ENCODE measurements at regions not wholly inside any gene's neighbourhood (a gene's known extent, or its start where the extent isn't known, plus 50 kb on each side); places are given as distances from the start of the nearest gene placed in this dataset.
"Not testable (repeated sequence)": the region's sequence is repeated elsewhere in the genome, so short reads cannot be mapped to it uniquely, and the experiment has no call there.

- Histone ChIP-seq H3K4me1 (ENCODE audit: control insufficient read depth, insufficient read depth, low read length, poor library complexity, severe bottlenecking) (no peaks in the 10 kb centered on the region), H3K36me3 (ENCODE audit: control insufficient read depth, insufficient read depth, low read length) (no peaks in the 10 kb centered on the region), H3K27ac (ENCODE audit: low read depth, low read length, severe bottlenecking) (no peak overlapping the region), H3K9me3 (ENCODE audit: control insufficient read depth, low read length) (no peaks in the 10 kb centered on the region), H3K4me3 (ENCODE audit: extremely low read depth, insufficient read depth, low read length, poor library complexity, severe bottlenecking) (no peak overlapping the region)
- WGBS, 2 experiments (ENCODE audit: insufficient coverage in 2 of 2): 93% methylated on average over 3 of the region's 4 CpGs; no CpG with 5 or more reads in 1 of the 2 experiments
Observed at GRCh38 chr16:13835387-13835786, 84.6 kb upstream of the ERCC4 start.

DNA sequence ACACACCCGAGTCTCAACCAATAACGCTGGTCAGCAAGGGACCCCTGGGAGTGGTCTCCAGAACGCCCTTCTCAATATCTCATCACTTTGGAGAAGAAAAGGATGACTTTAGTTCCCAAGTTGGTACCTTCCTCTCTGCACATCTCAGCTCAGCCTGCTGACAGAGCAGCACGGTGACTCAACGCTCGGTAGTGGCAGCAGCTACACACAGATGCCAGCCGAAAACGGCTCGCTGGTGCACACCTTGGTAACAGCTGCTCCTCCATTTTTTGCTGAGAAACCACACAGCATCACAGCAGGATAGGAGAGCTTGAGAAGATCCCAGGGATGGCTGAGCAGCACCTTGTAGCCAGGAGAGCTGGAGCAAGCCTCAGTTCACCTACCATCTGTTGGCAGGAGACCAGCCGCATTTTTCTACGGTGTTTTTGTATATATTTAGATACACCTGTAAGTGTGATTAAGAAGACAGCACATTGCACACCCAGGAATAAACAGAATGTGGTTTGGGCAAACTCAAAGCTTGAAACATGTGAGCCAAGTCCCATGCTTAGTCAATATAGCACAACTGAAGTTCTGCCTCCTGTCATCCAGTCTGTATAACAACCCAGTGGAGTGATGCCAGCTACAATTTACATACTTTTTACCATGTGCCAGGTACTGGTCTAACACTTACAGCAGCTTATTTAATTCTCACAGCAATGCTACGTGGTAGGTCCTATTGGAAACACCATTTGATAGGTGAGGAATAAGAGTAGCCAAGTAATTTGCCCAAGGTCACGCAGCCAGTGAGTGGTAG lies 83.8 kb upstream of the ERCC4 start:
- H3K36me3 ChIP-seq (ENCODE audit: control insufficient read depth, insufficient read depth, low read length): no peaks in the 10 kb centered on the region
- H3K9me3 ChIP-seq (ENCODE audit: control insufficient read depth, low read length): no peaks in the 10 kb centered on the region
- H3K27ac ChIP-seq (ENCODE audit: low read depth, low read length, severe bottlenecking): no peak overlapping the region
- 93 to 94% methylated on average over 7 to 13 of the region's 13 CpGs for WGBS, 2 experiments (ENCODE audit: insufficient coverage in 2 of 2)
- H3K4me1 ChIP-seq (ENCODE audit: control insufficient read depth, insufficient read depth, low read length, poor library complexity, severe bottlenecking): no peaks in the 10 kb centered on the region
- H3K4me3 ChIP-seq (ENCODE audit: extremely low read depth, insufficient read depth, low read length, poor library complexity, severe bottlenecking): no peak overlapping the region

DNA sequence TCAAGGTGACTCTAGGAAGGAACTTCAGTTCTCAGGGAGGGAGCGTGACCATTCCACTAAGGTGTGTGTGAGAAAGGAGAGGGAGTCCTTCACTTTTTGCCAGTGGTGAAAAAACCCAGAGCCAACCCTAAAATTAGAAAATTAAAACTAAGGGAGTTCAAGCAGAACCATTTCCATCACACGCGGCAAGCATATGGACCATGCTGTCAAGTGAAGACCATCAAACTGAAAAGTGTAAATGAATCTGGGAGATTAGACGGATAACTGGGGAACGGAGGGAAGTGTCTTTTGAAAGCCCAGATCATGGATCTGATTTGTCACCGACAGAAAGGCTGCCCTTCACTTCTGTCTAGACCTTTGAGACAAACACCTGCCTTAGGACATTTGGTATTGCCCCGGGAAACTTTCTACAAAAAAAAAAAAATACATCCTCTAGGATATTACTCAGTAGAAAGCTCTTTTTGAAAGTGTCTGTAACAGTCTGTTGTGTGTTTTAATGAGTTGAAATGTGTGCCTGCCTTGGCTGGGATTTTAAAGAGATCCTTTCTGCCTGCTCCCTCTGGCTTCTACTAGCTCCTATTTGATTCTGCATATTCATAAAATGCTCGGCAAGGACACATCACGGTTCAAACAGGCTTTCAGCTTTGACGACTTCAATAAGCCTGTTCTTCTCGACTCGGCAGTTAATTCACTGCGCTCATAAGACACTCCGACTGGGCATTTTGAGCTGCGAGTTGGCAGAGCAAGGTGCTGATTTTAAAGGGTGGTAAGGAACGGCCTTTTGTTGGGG lies 81.4 kb upstream of the ERCC4 start:
- 83 to 94% methylated on average over 11 to 12 of the region's 16 CpGs for WGBS, 2 experiments (ENCODE audit: insufficient coverage in 2 of 2)
- H3K9me3 ChIP-seq (ENCODE audit: control insufficient read depth, low read length): no peaks in the 10 kb centered on the region
- H3K36me3 ChIP-seq (ENCODE audit: control insufficient read depth, insufficient read depth, low read length): no peaks in the 10 kb centered on the region
- no peak overlapping the region for H3K4me3 ChIP-seq (ENCODE audit: extremely low read depth, insufficient read depth, low read length, poor library complexity, severe bottlenecking)
- no peak overlapping the region for H3K27ac ChIP-seq (ENCODE audit: low read depth, low read length, severe bottlenecking)
- no peaks in the 10 kb centered on the region for H3K4me1 ChIP-seq (ENCODE audit: control insufficient read depth, insufficient read depth, low read length, poor library complexity, severe bottlenecking)

GRCh38 chr16:13839577-13839976 lies 80.4 kb upstream of the ERCC4 start:
- Histone ChIP-seq H3K4me3 (ENCODE audit: extremely low read depth, insufficient read depth, low read length, poor library complexity, severe bottlenecking) (no peak overlapping the region), H3K9me3 (ENCODE audit: control insufficient read depth, low read length) (no peaks in the 10 kb centered on the region), H3K27ac (ENCODE audit: low read depth, low read length, severe bottlenecking) (no peak overlapping the region), H3K4me1 (ENCODE audit: control insufficient read depth, insufficient read depth, low read length, poor library complexity, severe bottlenecking) (no peaks in the 10 kb centered on the region), H3K36me3 (ENCODE audit: control insufficient read depth, insufficient read depth, low read length) (no peaks in the 10 kb centered on the region)
- 91 to 93% methylated on average over 1 to 3 of the region's 3 CpGs for WGBS, 2 experiments (ENCODE audit: insufficient coverage in 2 of 2)

- WGBS, 2 experiments (ENCODE audit: insufficient coverage in 2 of 2): 91 to 100% methylated on average over 1 of the region's 2 CpGs
- Histone ChIP-seq H3K36me3 (ENCODE audit: control insufficient read depth, insufficient read depth, low read length) (no peaks in the 10 kb centered on the region), H3K4me3 (ENCODE audit: extremely low read depth, insufficient read depth, low read length, poor library complexity, severe bottlenecking) (no peak overlapping the region), H3K27ac (ENCODE audit: low read depth, low read length, severe bottlenecking) (no peak overlapping the region), H3K9me3 (ENCODE audit: control insufficient read depth, low read length) (peaks cover 3% of the 10 kb centered on the region), H3K4me1 (ENCODE audit: control insufficient read depth, insufficient read depth, low read length, poor library complexity, severe bottlenecking) (no peaks in the 10 kb centered on the region)
Observed at GRCh38 chr16:13845232-13845631, 74.7 kb upstream of the ERCC4 start.

DNA sequence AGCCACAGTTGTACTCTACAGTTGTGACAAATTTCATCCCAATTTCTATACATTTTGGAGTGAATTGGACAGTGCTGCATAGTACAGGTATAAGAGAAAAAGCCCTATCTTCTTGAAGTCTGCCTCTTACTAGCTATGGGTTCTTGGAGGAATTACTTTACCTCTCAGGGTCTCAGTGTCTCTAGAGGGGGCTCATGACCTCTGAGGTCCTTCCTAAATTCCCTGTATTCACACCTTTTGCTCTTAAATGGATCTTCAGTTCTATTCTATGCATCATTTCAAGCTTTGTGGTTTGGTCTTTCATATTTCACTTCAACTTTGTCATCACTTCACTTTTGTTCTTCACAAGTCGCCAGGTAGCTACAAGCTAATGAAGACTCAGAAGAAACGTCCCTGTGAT lies 71.2 kb upstream of the ERCC4 start:
- peaks cover 3% of the 10 kb centered on the region for H3K9me3 ChIP-seq (ENCODE audit: control insufficient read depth, low read length)
- H3K36me3 ChIP-seq (ENCODE audit: control insufficient read depth, insufficient read depth, low read length): no peaks in the 10 kb centered on the region
- WGBS, 2 experiments (ENCODE audit: insufficient coverage in 2 of 2): 86 to 94% methylated on average over 1 to 2 of the region's 2 CpGs
- H3K4me1 ChIP-seq (ENCODE audit: control insufficient read depth, insufficient read depth, low read length, poor library complexity, severe bottlenecking): no peaks in the 10 kb centered on the region
- H3K27ac ChIP-seq (ENCODE audit: low read depth, low read length, severe bottlenecking): no peak overlapping the region
- H3K4me3 ChIP-seq (ENCODE audit: extremely low read depth, insufficient read depth, low read length, poor library complexity, severe bottlenecking): no peak overlapping the region

GRCh38 chr16:13850173-13850572 lies 69.8 kb upstream of the ERCC4 start:
- 100% methylated on average over 1 of the region's 4 CpGs; no CpG with 5 or more reads in 1 of the 2 experiments for WGBS, 2 experiments (ENCODE audit: insufficient coverage in 2 of 2)
- H3K27ac ChIP-seq (ENCODE audit: low read depth, low read length, severe bottlenecking): not testable (repeated sequence)

GRCh38 chr16:13852827-13853226 lies 67.1 kb upstream of the ERCC4 start:
- no peaks in the 10 kb centered on the region for H3K9me3 ChIP-seq (ENCODE audit: control insufficient read depth, low read length)
- H3K36me3 ChIP-seq (ENCODE audit: control insufficient read depth, insufficient read depth, low read length): no peaks in the 10 kb centered on the region
- H3K27ac ChIP-seq (ENCODE audit: low read depth, low read length, severe bottlenecking): no peak overlapping the region
- no peaks in the 10 kb centered on the region for H3K4me1 ChIP-seq (ENCODE audit: control insufficient read depth, insufficient read depth, low read length, poor library complexity, severe bottlenecking)
- WGBS, 2 experiments (ENCODE audit: insufficient coverage in 2 of 2): 100% methylated on average over 1 to 2 of the region's 5 CpGs
- no peak overlapping the region for H3K4me3 ChIP-seq (ENCODE audit: extremely low read depth, insufficient read depth, low read length, poor library complexity, severe bottlenecking)

More at GRCh38 chr16:13850173-13850572, 69.8 kb upstream of the ERCC4 start:
- H3K4me3 ChIP-seq (ENCODE audit: extremely low read depth, insufficient read depth, low read length, poor library complexity, severe bottlenecking); H3K36me3 ChIP-seq (ENCODE audit: control insufficient read depth, insufficient read depth, low read length); H3K4me1 ChIP-seq (ENCODE audit: control insufficient read depth, insufficient read depth, low read length, poor library complexity, severe bottlenecking); H3K9me3 ChIP-seq (ENCODE audit: control insufficient read depth, low read length): not testable (repeated sequence)

GRCh38 chr16:13856398-13856797 lies 63.6 kb upstream of the ERCC4 start:
- H3K4me1 ChIP-seq (ENCODE audit: control insufficient read depth, insufficient read depth, low read length, poor library complexity, severe bottlenecking): no peaks in the 10 kb centered on the region
- no peak overlapping the region for H3K4me3 ChIP-seq (ENCODE audit: extremely low read depth, insufficient read depth, low read length, poor library complexity, severe bottlenecking)
- H3K9me3 ChIP-seq (ENCODE audit: control insufficient read depth, low read length): no peaks in the 10 kb centered on the region
- 83 to 100% methylated on average over 2 of the region's 2 CpGs for WGBS, 2 experiments (ENCODE audit: insufficient coverage in 2 of 2)
- H3K27ac ChIP-seq (ENCODE audit: low read depth, low read length, severe bottlenecking): no peak overlapping the region
- H3K36me3 ChIP-seq (ENCODE audit: control insufficient read depth, insufficient read depth, low read length): no peaks in the 10 kb centered on the region

DNA sequence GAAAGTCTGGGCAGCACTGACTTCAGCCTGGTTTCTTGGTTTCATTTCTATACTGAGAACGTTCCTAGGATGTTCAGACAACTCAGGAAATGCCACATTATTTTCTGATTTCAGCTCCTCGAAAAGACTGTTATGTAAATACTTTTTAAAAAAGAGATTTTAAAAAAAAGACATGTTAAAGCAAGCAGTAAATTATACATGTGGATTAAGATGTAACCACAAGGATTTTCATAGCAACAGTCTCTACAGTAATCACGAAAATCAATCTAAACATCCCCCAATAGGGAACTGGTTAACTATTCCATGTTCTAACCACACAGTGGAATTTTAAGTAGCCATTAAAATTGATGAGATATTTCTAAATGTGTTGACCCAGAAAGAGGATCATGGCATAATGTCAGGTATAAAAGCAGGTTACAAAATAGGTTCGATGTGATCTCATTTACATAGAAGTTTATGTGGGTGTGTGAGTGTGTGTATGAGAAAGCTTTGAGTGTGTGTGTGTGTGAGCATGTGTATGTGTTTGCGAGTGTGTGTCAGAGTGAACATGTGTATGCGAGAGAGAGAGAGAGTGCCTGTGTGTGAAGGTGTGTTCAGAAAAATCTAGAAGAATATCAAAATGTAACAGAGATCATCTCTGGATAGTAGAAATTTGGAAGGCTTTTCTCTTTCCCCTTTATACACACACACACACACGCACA lies 63.0 kb upstream of the ERCC4 start:
- no peaks in the 10 kb centered on the region for H3K9me3 ChIP-seq (ENCODE audit: control insufficient read depth, low read length)
- no peak overlapping the region for H3K27ac ChIP-seq (ENCODE audit: low read depth, low read length, severe bottlenecking)
- no peaks in the 10 kb centered on the region for H3K36me3 ChIP-seq (ENCODE audit: control insufficient read depth, insufficient read depth, low read length)
- no peaks in the 10 kb centered on the region for H3K4me1 ChIP-seq (ENCODE audit: control insufficient read depth, insufficient read depth, low read length, poor library complexity, severe bottlenecking)
- no peak overlapping the region for H3K4me3 ChIP-seq (ENCODE audit: extremely low read depth, insufficient read depth, low read length, poor library complexity, severe bottlenecking)
- WGBS, 2 experiments (ENCODE audit: insufficient coverage in 2 of 2): 86% methylated on average over 2 to 4 of the region's 7 CpGs
